ENCODE measurements at regions not wholly inside any gene's neighbourhood (a gene's known extent, or its start where the extent isn't known, plus 50 kb on each side); places are given as distances from the start of the nearest gene placed in this dataset.
"Not testable (repeated sequence)": the region's sequence is repeated elsewhere in the genome, so short reads cannot be mapped to it uniquely, and the experiment has no call there.

DNA sequence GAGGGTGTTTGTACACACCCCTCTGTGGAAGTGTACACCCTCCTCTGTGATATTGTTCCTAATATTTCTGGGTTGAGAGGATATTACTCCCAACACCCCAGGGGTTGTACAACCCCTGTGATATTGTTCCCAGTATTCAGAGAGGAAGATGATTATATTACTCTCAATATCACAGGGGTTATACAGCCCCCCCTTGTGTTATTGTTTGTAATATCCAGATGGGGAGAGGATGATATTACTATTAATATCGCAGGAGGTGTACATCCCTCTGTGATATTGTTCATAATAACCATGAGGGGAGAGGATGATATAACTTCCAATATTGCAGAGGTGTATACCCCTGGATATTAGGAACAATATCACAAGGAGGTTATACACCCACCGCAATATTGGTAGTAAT lies 566.1 kb upstream of the MIS18BP1 start:
- no peak for FAIRE-seq

DNA sequence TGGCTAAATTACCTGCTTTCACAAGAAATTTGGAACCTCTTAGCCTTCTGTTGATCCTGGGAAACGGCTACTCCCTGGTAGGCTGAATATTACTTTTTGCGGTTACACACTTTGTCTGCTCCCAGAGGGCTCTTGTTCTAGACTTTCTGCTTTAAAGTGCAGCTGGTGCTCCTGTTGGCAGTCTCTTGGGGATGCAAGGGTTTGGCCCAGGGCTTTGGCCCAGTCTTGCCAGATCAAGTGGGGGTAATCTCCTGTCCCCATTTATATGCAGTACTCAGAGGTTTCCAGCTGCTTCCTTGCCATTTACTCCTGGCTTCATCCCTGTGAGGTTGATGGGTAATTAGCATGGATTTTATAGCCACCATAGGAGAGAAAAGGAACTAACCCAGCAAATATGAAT lies 558.2 kb upstream of the MIS18BP1 start:
- no peak for FAIRE-seq

DNA sequence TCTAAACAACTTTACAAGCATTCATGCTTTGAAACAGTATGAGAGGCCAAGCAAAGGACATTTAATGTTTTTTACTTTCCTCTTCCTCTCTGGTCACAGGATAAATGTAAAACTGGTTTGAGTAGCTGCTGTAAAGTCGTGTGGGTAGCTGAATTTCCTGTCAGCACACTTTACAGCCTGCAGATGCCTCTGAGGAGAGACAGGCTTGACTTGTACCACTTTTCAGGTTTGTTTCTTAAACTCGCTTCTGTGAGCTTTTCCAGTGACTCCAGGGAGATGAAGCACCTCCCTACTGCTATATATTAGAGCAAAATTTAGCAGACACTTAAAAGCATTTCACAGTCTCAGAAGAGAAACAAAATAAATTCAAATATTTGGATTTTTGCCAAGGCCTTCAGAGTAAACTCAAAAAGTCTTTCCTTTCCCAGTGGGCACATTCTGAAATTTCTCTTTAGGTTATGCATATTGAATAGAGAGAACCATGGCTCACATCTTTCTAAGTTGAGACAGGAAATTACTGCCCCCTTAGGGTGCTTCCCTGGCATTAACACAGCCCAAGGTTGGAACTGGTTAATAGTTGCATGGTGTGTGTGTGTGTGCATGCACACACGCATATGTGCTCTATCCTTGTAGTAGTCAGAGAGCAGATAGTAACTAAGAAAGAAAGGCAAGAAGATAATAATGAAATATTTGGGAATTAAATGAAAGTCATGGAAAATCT lies 557.3 kb upstream of the MIS18BP1 start:
- FAIRE-seq, result no peak

DNA sequence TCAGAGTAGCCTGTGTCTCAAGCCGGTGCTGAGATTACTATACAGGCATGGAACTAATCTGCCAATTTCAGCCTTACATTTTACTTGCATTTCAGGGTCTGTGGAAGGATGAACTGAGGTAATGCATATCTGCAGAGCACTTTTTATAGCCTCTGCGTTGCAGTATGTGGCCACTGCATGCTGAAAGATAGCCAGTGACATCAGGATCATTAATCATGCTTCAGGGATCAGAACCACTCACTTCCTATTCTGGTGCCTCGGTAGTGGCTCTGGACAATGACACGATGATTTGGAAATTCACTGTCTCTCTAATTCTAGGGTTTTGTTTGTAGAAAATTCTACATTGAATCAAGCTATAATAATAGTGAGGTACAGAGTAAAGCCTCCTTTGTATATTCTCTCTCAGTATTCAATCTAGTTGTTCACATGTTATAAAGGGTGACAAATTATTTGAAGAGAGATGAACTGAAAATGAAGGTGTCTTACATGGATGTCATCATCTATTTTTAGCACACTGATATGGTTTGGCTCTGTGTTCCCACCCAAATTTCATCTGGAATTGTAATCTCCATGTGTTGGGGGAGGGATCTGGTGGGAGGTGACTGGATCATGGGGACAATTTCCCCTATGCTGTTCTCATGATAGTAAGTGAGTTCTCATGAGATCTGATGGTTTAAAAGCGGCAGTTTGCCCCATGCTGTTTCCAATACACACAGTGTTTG lies 554.3 kb upstream of the MIS18BP1 start:
- FAIRE-seq, result no peak

DNA sequence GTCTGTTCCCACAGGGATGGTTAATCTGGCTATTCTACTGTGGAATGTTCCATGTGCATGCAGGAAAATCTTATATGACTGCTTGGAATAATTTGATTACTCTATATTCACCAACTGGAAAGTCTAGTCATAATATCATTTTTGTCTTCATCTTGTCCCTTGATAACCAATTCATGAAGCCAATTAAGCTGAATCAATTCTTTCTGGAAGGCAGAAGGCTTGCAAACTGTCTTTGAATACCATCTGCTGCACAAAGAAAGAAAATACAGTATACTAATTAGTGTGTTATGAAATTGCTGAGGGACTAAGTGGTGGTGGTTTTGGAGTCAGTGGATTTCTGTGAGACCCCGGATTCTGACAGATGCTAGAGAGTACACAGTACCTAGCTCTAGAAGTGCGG lies 546.5 kb upstream of the MIS18BP1 start:
- FAIRE-seq, result no peak

DNA sequence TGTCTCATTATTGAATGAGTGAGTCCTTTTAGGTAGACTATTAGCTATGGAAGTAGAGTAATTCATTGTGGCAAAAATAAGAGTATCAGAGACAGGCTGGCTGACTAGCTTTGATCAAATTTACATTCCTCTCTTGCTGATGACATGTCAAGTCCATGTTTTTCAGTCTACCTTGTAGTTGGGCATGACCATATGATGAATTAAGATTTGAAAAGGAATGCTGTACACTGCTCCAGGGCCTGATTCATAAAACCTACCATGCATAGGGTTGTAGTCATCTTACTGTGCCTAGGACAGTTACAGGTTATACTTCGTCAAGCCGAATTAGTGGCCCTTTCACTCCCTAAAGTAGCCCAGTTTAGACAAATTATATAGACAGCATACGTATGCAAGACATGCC lies 545.7 kb upstream of the MIS18BP1 start:
- no peak for FAIRE-seq

DNA sequence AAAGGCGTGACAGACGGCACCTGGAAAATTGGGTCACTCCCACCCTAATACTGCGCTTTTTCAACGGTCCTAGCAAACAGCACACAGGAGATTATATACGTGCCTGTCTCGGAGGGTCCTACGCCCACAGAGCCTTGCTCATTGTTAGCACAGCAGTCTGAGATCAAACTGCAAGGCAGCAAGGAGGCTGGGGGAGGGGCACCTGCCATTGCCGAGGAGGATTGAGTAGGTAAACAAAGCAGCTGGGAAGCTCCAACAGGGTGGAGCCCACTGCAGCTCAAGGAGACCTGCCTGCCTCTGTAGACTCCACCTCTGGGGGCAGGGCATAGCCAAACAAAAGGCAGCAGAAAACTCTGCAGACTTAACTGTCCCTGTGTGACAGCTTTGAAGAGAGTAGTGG lies 543.0 kb upstream of the MIS18BP1 start:
- not testable (repeated sequence) for FAIRE-seq

DNA sequence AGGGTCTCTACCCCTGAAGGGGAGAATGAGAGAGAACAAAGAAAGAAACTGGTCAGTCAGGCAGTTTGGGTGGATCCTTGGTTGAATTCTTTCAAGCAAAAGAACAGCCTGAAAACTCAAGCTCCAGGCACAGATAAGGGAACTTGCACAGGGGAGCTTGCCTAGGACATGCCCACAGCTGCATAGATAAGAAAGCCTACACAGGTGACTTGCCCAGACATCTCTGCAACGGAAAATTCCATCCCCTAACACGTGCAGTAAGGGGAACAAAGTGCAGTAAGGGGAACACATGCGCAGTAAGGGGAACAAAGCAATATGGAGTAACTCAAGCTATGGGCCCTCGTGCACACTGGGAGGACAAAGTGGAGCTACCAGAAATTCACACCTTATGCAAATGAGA lies 540.1 kb upstream of the MIS18BP1 start:
- FAIRE-seq, result no peak

DNA sequence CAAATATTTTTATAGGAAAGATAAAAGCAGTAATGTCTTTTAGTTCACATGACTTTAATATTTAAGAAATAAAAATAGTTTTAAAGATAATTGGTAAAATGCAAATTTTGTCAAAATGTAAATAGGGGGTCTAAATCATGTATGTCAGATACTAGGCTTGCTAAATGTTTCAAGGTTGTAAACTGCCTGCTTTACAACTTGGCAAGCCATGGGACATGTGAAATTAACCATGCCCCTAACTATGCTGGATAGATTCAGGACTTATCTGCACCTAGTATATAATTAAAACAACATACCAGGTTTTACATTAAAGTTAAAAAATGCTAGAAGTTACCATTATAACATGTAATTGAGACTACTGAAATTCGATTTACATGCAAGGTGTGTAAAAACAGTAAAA lies 537.3 kb upstream of the MIS18BP1 start:
- FAIRE-seq, result no peak

DNA sequence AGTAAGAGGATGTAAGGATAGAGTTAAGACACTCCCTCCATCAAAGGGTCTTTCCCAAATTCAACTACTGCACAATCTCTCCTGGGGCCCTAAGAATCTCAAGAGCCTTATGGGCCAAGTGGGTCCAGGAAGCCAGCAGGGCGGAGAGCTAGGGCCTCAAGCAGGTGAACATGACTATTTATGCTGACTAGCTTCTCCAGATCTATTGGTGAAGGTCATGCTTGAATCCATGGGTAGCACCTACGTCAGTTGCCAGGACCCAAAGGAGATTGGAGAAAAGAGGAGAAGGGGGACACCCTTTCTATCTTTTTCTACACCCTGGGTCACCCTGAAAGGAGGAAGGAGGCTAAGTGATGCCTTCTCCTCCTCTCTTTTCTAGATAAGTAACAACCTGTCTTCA lies 534.2 kb upstream of the MIS18BP1 start:
- FAIRE-seq, result no peak

DNA sequence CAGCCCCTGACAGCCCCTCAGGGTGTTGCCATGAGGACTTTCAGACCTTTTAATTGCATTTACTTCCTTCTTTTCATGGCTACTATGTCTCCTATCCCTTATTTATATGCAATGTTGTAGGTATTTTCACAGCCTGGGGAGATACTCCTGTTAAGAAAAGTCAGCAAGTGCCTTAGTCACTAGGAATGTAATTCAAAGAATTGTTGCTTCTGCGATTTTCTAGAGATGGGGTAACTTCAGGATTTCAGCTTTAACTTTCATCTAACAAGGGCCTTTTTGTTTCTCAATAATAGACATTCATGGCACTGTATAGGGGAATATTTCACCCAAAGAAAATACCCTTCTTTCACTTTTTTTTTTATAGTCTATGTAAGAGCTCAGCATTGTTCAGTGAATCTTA lies 533.3 kb upstream of the MIS18BP1 start:
- no peak for FAIRE-seq

DNA sequence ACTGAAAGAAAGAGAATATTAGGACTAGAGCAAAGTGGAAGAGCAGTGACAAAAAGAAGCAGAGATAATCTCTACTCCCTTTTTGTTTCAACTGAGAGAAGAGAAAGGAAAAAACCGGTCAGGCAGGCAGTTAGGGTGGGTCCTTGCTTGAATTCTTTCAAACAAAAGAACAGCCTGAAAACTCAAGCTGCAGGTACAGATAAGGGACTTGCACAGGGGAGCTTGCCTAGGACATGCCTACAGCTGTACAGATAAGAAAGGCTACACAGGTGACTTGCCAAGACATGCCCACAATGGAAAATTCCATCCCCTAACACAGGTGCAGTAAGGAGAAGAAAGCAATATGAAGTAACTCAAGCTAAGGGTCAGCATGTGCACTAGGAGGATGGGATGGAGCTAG lies 532.2 kb upstream of the MIS18BP1 start:
- no peak for FAIRE-seq

DNA sequence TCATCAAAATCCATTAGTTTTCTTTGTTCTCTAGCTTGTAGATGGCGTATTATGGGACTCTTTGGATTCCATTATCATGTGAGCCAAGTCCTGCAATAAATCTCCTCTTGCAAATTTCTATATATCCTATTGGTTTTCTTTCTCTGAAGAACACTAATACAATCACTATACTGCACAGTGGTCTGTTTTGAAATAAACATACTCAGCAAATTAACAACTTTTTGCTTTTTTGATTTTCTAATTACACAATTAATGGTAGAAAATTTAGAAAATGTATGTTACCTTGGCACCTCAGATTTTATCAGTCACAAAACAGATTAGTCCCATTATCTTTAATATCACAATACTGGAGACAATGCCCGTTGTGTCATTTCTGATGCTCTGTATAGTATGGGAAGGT lies 513.2 kb upstream of the MIS18BP1 start:
- FAIRE-seq, result no peak

DNA sequence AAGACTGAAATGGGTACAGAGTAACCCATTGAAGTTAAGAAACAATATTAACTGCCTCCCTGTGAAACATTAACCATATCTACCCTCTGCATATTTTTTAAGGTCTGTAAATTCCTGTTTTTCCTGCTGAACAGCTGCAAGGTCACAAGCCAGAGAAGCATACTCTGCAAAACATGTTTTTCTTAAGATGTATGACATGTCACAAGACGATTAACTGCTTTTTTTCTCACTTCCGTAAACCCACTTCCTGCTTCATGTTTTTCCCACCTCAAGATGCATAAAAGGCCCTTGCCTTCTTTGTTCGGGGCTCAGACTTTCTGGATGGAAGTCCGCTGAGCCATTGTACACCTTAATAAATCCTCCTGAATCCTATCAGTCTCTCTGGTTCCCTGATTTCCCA lies 504.7 kb upstream of the MIS18BP1 start:
- no peak for FAIRE-seq

DNA sequence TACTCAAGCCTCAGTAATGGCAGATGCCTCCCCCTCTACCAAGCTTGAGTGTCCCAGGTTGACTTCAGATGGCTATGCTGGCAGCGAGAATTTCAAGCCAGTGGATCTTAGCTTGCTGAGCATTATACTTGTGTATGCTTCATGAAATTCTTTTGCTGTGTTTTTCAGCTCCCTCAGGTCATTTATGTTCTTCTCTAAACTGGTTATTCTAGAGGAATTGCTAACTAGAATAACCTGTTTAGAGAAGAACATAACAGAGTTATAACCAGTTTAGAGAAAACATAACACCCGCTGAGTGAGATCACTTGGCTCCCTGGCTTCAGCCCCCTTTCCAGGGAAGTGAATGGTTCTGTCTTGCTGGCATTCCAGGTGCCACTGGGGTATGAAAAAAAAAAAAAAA lies 503.4 kb upstream of the MIS18BP1 start:
- not testable (repeated sequence) for FAIRE-seq

DNA sequence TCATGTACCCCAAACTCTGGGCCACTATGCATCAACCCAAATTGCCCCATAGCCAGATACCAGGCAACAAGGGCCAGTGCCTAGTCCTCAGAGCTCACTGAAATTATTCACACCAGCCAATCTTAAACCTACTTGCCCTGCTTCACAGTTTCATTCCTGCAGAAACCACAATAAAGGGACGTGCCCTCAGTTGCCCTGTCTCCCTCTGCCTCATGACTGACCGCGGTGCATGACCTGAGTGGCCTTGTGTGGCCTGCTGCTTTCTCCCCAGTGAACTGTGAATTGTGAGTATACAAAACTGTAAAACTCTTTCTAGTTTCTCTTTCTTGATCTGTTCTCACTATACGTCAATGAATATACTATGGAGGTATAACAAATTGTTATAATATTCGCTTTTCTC lies 490.9 kb upstream of the MIS18BP1 start:
- FAIRE-seq, result no peak

DNA sequence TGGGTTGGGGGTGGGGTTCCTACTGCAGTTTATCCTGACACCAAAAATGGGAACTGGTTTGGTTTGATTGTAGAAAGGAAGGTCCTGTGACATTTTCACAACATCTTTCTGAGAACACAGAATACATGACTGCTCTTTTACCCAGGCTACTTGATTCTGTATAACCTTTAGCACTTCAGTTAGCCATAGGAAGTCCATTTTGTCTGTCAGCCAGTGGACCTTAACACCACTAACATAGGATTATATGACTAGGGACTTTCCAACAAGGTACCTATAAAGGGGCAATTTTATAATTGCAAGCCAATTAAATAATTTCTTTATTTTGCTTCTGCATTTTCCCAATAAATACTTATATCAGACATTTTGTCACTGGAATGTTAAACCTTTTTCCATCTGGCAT lies 489.2 kb upstream of the MIS18BP1 start:
- FAIRE-seq, result no peak

DNA sequence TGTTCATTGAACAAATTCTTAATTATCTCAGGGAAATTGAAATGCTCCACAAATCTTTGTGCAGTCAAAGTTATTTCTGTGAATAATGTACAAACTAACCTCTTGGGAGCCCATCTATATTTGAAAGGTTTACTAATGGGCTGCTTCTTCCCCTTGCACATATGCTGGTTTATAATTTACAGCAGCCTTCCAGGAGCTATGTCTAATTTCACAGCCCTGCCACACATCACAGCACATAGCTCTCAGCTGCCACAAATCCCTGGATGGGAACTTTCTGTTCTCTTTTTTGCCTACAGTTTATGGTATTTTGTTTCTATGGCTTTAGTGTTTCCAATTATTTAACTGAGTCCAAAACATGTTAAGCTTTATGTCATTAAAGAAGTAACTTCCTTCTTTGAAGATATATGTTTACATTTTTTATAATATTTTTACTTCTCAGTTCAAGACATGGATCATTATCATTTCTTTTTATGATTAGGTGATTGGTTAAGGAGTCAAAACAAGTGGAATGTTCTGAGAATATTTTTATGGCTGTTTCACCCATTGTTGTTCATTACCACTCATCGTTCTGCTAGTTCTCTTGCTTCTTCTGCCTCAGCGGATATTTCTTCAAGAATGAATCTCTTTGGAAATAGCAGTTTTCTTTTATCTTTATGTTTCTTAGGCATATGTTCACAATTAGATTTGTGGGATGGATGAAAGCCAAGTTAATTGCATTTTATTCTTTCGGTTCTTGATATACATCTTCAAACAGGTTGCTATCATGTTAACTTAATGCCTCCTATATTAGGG lies 475.6 kb upstream of the MIS18BP1 start:
- FAIRE-seq, result peak; percentile 18

DNA sequence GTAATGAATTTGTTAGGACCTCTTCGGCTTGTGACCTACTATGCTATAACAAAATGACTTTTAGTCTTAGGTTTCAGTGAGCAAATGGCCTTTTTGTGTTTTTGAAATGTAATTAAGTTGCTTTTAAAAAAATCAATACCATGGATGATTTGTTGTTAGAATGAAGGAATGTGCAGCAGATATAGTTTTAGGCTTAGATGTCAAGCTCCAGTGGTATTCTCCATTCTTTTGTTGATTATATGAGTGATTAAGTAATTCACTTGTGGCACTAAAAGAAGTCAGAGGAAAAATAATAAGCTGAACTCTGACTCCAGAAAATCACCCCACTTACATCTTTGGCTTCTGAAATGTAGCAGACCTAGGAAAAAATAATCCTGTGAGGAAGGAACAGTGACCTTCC lies 474.1 kb upstream of the MIS18BP1 start:
- no peak for FAIRE-seq

DNA sequence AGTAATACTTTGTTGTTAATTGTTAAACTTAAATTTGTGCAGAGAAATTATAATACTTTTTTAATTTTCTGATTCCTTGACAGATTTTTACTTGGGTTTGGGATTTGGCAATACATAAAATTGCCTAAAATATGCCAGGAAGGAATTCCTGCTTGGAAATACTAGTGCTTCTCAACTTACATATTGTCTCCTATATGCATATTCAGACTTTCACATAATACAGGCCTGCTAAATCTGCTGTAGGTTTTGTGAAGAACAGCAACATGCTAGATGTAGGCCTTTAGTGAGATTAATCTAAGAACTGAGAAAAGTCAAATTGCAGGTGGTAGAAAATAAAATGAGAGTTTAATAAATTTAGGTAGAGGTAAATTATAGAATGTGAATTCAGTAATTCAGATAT lies 468.5 kb upstream of the MIS18BP1 start:
- FAIRE-seq, result no peak

DNA sequence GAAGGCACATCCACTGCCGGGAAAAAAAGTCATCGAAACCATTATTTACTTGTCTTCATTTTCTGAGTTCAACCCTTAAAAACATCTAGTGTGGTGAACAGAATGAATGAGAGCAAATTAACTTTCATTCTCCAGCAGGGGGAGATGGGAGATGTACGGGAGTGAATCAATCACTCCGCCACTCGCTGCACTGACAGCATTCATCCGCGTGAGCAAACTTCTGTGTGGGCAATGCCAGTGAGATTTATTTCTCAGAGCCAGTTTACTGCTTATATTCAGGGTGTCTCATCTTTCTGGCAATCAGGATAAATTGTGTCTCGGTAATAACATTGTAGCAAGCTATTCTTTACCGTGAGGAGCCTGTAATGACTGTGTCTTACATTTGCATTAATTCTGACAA lies 463.6 kb upstream of the MIS18BP1 start:
- FAIRE-seq, result no peak

DNA sequence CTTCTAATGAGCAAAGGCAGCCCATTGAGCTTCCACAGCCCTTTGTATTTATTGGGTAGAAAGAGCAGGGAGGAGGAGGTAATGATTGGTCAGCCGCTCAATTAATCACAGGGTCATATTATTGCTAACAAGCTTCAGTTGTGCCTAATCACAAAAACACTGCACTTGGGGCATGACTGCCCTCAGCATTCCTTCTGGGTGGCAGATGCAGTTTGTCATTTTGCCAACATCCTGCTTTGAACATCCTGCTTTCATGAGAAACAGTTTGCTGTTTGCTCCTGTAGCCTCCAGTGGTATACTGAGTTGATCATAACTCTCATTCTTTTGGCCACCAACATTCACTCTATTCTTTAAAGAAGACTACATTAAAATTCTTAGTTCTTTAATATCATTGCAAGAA lies 462.9 kb upstream of the MIS18BP1 start:
- FAIRE-seq, result no peak

DNA sequence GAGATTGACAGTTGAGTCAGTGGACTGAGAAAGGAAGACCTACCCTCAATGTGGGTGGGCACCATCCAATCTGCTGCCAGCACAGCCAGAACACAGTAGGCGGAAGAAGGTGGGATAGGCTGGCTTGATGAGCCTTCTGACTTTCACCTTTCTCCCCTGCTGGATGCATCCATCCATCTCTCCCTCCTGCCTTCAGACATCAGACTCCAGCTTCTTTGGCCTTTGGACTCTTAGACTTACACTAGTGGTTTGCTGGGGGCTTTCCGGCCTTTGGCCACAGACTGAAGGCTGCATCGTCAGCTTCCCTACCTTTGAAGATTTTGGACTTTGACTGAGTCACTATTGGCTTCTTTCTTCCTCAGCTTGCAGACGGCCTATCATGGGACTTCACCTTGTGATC lies 456.5 kb upstream of the MIS18BP1 start:
- FAIRE-seq, result no peak

Measured in endometrium (tissue), 2 donors.